ENCODE measurements at regions not wholly inside any gene's neighbourhood (a gene's known extent, or its start where the extent isn't known, plus 50 kb on each side); places are given as distances from the start of the nearest gene placed in this dataset.

- TF ChIP-seq CTCF (conservative IDR thresholded peaks at IDR 0.05) (no peak), EZH2 (IDR thresholded peaks at IDR 0.05; ENCODE audit: low read depth) (no peak)
Measured at GRCh38 chr7:136665878-136666509, 202.5 kb upstream of the CHRM2 start.

All from PC-9 (cell line).